Occipital lobe (tissue), 1 donor: ENCODE measurements at regions not wholly inside any gene's neighbourhood (a gene's known extent, or its start where the extent isn't known, plus 50 kb on each side); places are given as distances from the start of the nearest gene placed in this dataset.
"Not testable (repeated sequence)": the region's sequence is repeated elsewhere in the genome, so short reads cannot be mapped to it uniquely, and the experiment has no call there.

ENCODE experiments used
- DNase-seq: peaks from one replicate; lab custom pipeline; 2025; lab: John Stamatoyannopoulos, UW

GRCh38 chr5:25399878-25400480, 755.2 kb upstream of the CDH10 start:
- DNase-seq: no peak

DNA sequence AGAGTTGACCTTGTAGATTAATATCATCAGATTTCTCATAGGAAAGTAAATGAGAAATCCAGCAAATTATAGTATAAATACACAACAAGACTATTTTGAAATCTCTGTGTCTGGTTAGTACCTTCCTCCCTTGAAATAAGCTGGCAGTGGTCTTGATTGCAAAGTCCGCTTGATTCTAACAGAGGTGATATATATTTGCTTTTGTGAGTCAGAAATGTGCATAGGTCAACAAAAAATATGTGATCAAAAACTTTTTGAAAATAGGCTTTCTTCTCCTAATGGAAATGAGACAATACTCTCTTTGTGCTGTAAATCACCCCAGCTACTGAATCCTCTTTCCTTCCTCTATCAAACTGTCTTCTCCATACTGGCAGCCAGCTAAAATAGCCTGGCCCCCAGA, 749.2 kb upstream of the CDH10 start:
- DNase-seq: no peak

DNA sequence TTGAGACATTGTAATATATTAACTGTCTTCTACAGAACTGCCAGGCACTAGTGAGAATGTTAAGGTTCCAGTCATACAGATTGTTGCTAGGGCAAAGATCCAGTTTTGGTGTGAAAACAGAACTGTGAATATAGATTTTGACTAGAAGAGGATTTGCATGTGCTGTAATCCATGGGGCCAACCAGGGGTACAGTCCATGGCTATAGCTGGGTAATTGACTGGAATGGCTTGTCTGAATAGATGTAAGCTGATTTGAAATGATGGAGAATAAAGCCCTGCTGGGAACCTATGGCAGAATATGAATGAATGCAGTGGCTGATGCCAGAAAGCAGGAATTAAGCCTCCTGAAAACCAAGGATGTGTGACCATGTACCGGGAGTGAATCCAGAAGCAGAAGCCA, 748.5 kb upstream of the CDH10 start:
- DNase-seq: no peak

DNA sequence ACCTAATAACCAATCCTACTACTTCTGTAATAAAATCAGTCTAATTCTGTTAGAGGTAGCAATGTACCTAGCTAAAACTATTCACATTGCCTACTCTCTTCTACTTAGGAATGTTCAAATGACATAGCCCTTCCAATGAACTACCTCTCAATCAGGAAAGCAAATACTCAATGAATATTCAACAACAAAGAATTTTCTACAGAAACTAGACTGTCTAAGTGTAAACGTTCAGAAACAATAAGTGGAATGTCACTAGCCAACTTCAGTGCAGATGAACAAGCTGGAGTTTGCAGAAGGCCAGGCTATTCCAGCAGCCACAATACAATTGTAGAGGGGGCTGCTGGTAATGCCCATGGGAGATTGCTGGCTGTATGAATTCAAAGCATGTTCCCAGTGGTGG, 743.2 kb upstream of the CDH10 start:
- DNase-seq: no peak

DNA sequence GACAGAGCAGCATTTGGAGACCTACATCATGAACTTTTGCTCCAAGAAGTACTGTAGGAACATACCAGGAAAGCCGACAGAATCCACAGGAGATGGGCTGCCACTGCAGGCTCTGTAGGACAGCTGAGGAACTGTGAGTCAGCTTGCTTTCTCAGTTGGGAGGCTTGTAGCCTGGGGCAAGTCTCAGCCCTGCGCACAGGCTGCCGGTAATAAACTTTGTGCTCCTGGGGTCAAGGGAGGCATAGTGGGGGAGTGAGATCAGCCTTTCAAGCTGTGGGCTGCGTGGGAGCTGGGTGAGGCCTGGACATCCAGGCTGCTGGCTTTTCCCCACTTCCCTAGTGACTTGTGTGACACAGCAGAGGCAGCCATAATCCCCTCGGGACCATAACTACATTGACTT, 718.0 kb upstream of the CDH10 start:
- no peak for DNase-seq

DNA sequence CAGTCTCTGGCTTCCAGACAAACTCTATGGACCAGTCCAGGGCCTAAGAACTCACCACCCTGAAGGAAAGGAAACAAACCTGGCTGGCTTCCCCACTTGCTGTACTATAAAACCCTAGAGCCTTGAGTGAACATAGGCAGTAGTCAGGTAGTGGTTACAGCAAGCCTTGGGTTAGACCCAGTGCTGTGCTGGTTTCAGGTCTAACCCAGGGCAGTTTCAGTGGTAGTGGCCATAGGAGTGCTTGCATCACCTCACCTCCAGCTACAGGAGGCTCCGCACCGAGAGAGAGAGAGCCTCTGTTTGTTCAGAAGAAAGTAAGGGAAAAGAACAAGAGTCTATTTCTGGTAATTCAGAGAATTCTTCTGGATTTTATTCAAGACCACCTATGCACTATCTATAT, 714.1 kb upstream of the CDH10 start:
- DNase-seq: no peak

DNA sequence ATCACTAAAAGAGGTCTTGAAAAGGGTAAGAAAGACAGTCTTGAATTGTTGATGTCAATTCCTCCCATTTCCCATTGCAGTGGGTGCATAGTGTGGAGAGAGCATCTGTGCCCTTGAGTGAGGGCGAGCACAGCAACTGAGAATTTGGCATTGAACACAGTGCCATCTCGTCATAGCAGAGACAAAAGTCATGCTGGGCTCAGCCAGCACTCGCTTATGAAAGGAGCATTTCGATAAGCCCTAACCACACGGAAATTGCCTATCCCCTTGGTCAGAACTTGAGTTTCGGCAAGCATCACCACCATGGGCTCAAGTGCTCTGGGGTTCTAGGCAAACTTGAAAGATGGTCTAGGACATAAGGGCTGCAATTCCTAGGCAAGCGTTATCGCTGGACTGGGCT, 712.8 kb upstream of the CDH10 start:
- DNase-seq: no peak

GRCh38 chr5:25349746-25350145, 705.0 kb upstream of the CDH10 start:
- no peak for DNase-seq

DNA sequence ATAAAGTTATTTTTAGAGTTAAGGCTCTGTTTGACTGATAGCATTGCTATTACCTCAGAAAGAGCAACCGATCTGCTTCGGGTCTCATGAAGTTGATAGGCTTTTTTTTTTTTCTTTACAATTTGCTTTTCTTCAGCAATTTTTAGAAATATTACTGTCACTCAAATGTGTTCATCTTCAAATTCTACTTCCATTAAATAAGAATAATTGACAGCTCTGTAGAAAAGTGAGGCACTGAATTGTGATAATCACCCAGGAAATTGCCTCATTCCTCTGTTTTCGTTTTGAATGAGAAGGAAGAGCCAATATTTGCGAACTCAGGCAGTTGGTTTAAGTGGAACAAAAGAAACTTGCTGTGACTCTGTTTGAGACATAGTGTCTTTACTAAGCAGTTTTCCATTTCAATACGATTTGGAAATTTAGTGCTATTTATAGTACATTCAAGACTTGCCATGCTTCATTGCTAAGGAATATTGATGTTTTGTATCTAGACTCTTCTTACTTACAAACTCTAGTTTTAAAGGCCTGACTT, 700.5 kb upstream of the CDH10 start:
- no peak for DNase-seq

- no peak for DNase-seq
Measured at GRCh38 chr5:25339541-25339940, 694.8 kb upstream of the CDH10 start.

GRCh38 chr5:25334350-25334749, 689.6 kb upstream of the CDH10 start:
- DNase-seq: no peak

- DNase-seq: no peak
Measured at GRCh38 chr5:25330721-25331120, 685.9 kb upstream of the CDH10 start.

DNA sequence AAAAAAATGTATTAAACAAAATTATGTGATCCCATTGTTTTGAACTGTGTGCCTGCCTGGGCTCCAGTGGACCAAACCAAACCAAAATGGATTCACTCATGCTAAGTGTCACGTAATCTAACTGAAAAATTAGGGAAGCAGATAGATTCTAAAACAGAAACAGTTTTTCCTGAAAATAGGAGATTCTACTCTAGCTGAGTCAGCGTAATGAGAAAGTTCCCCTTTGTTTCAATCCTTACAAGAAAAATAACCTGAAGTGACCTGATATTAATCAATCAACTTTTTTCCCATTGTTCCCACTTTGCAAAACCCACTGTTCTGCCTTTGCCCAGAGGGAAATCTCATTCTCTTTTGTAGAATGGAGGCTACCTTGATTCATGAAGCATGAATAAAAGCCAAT, 682.4 kb upstream of the CDH10 start:
- no peak for DNase-seq

DNA sequence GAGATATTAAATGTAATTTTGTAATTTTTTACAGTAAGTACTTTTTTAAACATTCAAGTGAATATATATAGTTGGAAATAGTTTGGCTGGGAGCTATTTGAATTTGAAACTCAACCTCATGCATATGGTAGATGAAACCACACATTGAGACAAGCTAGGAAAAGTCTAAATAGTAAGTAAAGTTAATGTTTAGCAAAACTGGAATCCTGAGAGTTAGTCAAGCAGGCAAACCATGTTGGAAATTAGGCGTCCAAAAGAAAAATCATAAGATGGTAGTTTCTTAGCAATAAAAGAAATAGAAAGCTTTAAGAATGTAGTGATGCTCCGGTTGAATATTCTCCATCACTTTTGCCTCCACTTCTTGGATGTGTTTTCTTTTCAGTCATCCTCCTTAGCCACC, 657.1 kb upstream of the CDH10 start:
- no peak for DNase-seq

GRCh38 chr5:25295067-25295466, 650.3 kb upstream of the CDH10 start:
- DNase-seq: no peak

DNA sequence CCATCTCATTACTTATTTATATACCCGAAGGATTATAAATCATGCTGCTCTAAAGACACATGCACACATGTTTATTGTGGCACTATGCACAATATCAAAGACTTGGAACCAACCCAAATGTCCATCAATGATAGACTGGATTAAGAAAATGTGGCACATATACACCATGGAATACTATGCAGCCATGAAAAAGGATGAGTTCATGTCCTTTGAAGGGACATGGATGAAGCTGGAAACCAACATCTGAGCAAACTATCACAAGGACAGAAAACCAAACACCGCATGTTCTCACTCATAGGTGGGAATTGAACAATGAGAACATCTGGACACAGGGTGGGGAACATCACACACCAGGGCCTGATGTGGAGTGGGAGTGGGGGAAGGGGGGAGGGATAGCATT, 645.0 kb upstream of the CDH10 start:
- not testable (repeated sequence) for DNase-seq

- no peak for DNase-seq
Measured at GRCh38 chr5:25286319-25286718, 641.5 kb upstream of the CDH10 start.

GRCh38 chr5:25285136-25285535, 640.4 kb upstream of the CDH10 start:
- no peak for DNase-seq

DNA sequence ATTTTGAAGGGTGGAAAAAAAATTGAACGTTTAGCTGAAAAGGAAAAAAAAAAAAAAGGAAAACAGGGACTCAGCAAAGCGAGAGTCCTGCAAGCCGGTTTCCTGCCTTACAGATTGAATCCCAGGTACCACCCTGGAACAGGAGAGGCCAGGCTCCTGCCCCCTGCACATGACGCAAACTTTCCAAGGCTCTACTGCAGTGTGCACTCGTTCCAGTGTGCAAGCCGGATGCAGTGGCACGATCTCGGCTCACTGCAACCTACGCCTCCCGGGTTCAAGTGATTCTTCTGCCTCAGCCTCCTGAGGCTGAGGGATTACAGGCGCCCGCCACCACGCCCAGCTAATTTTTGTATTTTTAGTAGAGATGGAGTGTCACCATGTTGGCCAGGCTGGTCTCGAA, 618.7 kb upstream of the CDH10 start:
- not testable (repeated sequence) for DNase-seq

- no peak for DNase-seq
Measured at GRCh38 chr5:25262221-25262620, 617.4 kb upstream of the CDH10 start.

DNA sequence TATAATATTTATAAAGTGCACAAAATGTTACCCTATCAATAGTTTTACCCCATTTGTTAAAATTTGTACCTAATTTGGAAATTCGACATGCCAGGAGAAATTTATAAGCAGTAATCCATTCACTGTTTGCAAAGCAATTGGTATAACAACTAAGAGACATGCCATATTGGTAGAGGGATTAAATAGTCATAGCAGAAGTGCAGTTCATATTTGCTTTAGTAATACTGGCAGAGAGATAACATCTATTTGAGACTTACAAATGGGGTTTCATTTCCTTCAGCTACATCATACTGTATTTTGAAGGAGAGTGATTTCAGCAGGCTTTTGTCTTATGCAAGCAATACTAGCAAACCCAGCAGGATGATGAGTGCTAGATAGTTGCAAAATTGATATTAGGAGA, 610.4 kb upstream of the CDH10 start:
- DNase-seq: no peak

DNA sequence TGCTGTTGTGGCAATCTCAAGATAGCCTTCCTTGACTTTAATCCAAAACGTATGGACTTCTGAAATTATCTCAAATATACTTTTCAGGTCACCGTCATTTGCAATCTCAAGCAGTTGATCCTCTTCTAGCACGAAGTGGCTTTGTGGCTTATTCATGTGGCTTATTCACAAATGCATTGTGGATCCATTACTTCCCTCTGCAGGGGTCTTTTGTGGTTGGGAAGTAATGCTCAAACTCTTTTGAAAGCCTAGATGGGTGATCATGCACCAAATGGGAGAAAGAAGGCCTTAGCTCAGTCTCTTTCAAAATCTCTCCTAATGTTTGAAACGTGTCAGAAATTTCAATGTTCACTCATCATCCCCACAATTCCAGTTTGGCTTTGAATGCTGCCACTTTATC, 597.2 kb upstream of the CDH10 start:
- DNase-seq: no peak

DNA sequence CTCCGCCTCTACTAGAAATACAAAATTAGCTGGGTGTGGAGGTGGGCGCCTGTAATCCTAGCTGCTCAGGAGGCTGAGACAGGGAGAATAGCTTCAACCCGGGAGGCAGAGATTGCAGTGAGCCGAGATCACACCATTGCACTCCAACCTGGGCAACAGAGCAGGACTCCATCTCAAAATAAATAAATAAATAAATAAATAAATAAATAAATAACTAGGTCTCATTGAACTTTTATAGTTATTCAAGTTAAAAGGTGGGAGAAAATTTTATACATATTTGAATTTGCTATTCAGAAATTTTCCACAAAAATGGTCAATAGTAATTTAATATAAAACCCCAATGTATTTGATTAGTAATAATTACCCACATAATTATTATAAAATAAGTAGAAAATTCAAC, 593.9 kb upstream of the CDH10 start:
- not testable (repeated sequence) for DNase-seq
